Gastrocnemius medialis (tissue), 4 donors: ENCODE measurements at regions not wholly inside any gene's neighbourhood (a gene's known extent, or its start where the extent isn't known, plus 50 kb on each side); places are given as distances from the start of the nearest gene placed in this dataset.

ENCODE experiments used
- ATAC-seq, 2 donors: fragments of 150-250 bp; one replicate each; pipeline ENCODE4 v1.9.1; 2016
- DNase-seq, 2 donors: peaks; one replicate each; pipeline ENCODE4 v3.0.0-alpha.2; 2019
- H3K27ac ChIP-seq, 4 donors: fragments of 200-600 bp; sonication (generic); 1 replicate in 1 of 4; 2 replicates in 3 of 4; pipeline ENCODE4 v1.5.1; 2016 to 2018; ENCODE audit warnings: mild to moderate bottlenecking in 2 of 4, moderate library complexity in 1 of 4
- H3K27me3 ChIP-seq, 3 donors: fragments of 200-600 bp; sonication (generic) in 2 of 3; 1 replicate in 1 of 3; 2 replicates in 2 of 3; pipeline versions ENCODE4 v1.5.1 to v1.6.0; 2016 to 2019; ENCODE audit warnings: mild to moderate bottlenecking in 1 of 3, moderate library complexity in 1 of 3
- H3K36me3 ChIP-seq, 2 donors: fragments of 200-600 bp; sonication (generic) in 1 of 2; one replicate each; pipeline ENCODE4 v1.5.1; 2017 to 2018
- H3K4me1 ChIP-seq, 2 donors: fragments of 200-600 bp; sonication (generic) in 1 of 2; one replicate each; pipeline ENCODE4 v1.5.1; 2016 to 2017; ENCODE audit warnings: mild to moderate bottlenecking in 2 of 2
- H3K4me3 ChIP-seq, 4 donors: fragments of 200-600 bp; sonication (generic) in 3 of 4; 1 replicate in 1 of 4; 2 replicates in 3 of 4; pipeline ENCODE4 v1.5.1; 2016 to 2019; ENCODE audit warnings: mild to moderate bottlenecking in 2 of 4
- H3K9me3 ChIP-seq, 3 donors: fragments of 200-600 bp; sonication (generic) in 2 of 3; 1 replicate in 1 of 3; 2 replicates in 2 of 3; pipeline ENCODE4 v1.5.1; 2016 to 2019
- POLR2A ChIP-seq, 2 donors: fragments of 450-650 bp; IDR thresholded peaks; one replicate each; pipeline ENCODE4 v1.6.1; 2017; ENCODE audit warnings: antibody characterized with exemption in 2 of 2, mild to moderate bottlenecking in 2 of 2, moderate library complexity in 2 of 2
- in situ Hi-C, 4 donors: fragments of 200-750 bp; cut with MboI; loops; one replicate each; pipeline versions ENCODE4 v1.15.0 to v1.8.0; 2017; ENCODE audit warnings: low sequenced_read_pairs in 4 of 4
- intact Hi-C: fragments of 100-400 bp; cut with DNase I; formaldehyde crosslinking; loops from one replicate; pipeline ENCODE4 v1.15.1; 2023; ENCODE audit warnings: low total_unique reads
- TF ChIP-seq, protein P1 (sequence below), 5 experiments: fragments of 450-650 bp in 3 of 5; fragments of 200-600 bp in 2 of 5; sonication (generic) in 2 of 5; IDR thresholded peaks in 4 of 5; conservative IDR thresholded peaks in 1 of 5; 1 replicate in 4 of 5; 2 replicates in 1 of 5; pipeline ENCODE4 v1.5.1; 2016 to 2019; ENCODE audit warnings: antibody characterized with exemption in 5 of 5, mild to moderate bottlenecking in 3 of 5, moderate library complexity in 3 of 5

DNA sequence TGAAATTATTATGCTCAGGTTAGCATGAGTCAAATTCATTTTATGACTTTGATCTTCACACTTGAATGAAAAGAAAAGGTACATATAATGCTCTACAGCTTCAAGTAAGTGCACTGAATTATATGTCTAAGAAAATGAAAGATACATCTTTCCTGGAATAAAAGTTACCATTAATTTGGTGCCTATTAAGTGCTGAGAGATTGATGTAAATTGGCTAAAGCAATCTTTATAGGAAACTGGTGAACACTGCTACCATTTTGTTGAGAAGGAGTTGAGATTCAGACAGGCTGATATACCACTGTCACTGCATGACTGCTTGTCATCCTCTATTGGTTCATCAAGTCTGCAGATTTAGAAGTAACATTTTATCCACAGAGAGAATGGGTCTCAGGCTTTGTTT is 416.8 kb upstream of the SPRY2 start:
- intact Hi-C loops (no loop called here), in situ Hi-C loops (no loop called here)
- Histone ChIP-seq H3K4me3 (no peak overlapping the region), H3K9me3 (no peaks in the 10 kb centered on the region), H3K27ac (no peak overlapping the region), H3K27me3 (no peaks in the 10 kb centered on the region), H3K36me3 (no peaks in the 10 kb centered on the region), H3K4me1 (no peaks in the 10 kb centered on the region)
- DNase-seq (no peak), ATAC-seq (no peak)
- TF ChIP-seq, protein P1, sequence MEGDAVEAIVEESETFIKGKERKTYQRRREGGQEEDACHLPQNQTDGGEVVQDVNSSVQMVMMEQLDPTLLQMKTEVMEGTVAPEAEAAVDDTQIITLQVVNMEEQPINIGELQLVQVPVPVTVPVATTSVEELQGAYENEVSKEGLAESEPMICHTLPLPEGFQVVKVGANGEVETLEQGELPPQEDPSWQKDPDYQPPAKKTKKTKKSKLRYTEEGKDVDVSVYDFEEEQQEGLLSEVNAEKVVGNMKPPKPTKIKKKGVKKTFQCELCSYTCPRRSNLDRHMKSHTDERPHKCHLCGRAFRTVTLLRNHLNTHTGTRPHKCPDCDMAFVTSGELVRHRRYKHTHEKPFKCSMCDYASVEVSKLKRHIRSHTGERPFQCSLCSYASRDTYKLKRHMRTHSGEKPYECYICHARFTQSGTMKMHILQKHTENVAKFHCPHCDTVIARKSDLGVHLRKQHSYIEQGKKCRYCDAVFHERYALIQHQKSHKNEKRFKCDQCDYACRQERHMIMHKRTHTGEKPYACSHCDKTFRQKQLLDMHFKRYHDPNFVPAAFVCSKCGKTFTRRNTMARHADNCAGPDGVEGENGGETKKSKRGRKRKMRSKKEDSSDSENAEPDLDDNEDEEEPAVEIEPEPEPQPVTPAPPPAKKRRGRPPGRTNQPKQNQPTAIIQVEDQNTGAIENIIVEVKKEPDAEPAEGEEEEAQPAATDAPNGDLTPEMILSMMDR (IDR thresholded peaks at IDR 0.05 in 4 of 5, conservative IDR thresholded peaks at IDR 0.05 in 1 of 5): no peak
- no peak for TF ChIP-seq POLR2A (IDR thresholded peaks at IDR 0.05)

DNA sequence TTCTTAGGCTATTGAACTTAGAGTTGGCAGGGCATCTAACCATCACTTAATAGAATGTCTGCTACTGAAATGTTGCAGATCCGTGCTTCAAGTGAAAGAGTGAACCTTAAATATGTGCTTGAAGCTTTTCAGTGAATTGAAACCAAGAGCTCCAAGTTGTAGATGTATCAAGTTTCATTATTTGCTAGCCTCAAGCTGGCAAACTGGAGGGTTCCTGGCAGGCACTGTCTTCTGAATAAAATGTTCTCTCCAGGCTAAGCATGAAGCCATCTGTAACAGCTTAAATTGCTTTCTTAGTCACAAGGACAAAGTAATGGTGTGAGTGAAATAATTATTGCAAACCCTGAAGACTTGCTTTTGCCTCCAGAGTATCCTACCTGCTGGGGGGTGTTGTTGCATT is 415.0 kb upstream of the SPRY2 start:
- Histone ChIP-seq H3K27me3 (no peaks in the 10 kb centered on the region), H3K4me3 (no peak overlapping the region), H3K4me1 (no peaks in the 10 kb centered on the region), H3K9me3 (no peaks in the 10 kb centered on the region), H3K27ac (no peak overlapping the region), H3K36me3 (no peaks in the 10 kb centered on the region)
- no peak for DNase-seq
- in situ Hi-C loops (no loop called here), intact Hi-C loops (no loop called here)
- TF ChIP-seq POLR2A (IDR thresholded peaks at IDR 0.05): no peak
- TF ChIP-seq, protein P1 (IDR thresholded peaks at IDR 0.05 in 4 of 5, conservative IDR thresholded peaks at IDR 0.05 in 1 of 5): no peak
- ATAC-seq: no peak

DNA sequence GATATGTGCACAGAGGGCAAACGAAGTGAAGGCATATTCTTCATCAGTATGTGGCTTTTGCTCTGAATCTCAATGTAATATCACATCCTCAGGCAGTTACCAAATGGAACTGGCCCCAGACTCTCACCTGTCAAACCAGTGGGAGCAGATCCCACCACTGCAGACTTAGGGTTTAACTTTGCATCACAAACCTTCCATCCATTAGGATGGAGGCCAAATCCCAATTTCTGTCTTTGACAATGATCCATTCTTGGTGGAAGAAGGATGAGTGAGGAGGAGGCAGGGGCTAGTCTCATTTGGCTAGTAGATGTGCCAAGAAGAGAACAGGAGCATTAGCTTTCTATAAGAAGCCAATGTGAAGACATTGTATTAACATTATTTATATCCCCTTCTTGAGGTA is 413.5 kb upstream of the SPRY2 start:
- TF ChIP-seq, protein P1 (IDR thresholded peaks at IDR 0.05 in 4 of 5, conservative IDR thresholded peaks at IDR 0.05 in 1 of 5): no peak
- no peak for TF ChIP-seq POLR2A (IDR thresholded peaks at IDR 0.05)
- Histone ChIP-seq H3K9me3 (no peaks in the 10 kb centered on the region), H3K4me1 (no peaks in the 10 kb centered on the region), H3K4me3 (no peak overlapping the region), H3K27me3 (no peaks in the 10 kb centered on the region), H3K36me3 (no peaks in the 10 kb centered on the region), H3K27ac (no peak overlapping the region)
- no peak for DNase-seq
- no peak for ATAC-seq
- intact Hi-C loops: no loop called here
- in situ Hi-C loops: no loop called here

DNA sequence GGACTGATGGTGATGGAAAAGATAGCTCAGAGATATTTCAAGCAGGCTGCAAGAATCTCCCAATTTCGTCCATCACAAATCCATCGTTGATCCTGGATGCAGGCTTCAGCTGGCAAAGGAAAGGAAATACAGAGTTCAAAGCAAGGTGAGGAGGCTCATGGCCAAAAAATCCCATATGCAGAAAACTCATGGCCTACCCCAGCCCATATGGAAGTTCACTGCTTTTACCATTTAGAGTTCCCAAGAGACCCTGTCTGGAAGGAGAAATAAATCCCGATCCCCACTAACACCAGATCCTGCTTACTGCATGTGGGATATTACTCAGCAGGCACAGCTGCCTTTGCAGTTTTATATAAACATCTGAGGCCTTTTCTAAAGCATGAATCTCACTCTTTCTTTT is 412.9 kb upstream of the SPRY2 start:
- no peak for ATAC-seq
- in situ Hi-C loops (no loop called here), intact Hi-C loops (no loop called here)
- no peaks in the 10 kb centered on the region for H3K36me3 ChIP-seq
- H3K9me3 ChIP-seq: no peaks in the 10 kb centered on the region
- H3K27me3 ChIP-seq: no peaks in the 10 kb centered on the region
- no peak for DNase-seq
- no peaks in the 10 kb centered on the region for H3K4me1 ChIP-seq
- no peak overlapping the region for H3K4me3 ChIP-seq
- H3K27ac ChIP-seq: no peak overlapping the region
- TF ChIP-seq, protein P1 (IDR thresholded peaks at IDR 0.05 in 4 of 5, conservative IDR thresholded peaks at IDR 0.05 in 1 of 5): no peak
- TF ChIP-seq POLR2A (IDR thresholded peaks at IDR 0.05): no peak

DNA sequence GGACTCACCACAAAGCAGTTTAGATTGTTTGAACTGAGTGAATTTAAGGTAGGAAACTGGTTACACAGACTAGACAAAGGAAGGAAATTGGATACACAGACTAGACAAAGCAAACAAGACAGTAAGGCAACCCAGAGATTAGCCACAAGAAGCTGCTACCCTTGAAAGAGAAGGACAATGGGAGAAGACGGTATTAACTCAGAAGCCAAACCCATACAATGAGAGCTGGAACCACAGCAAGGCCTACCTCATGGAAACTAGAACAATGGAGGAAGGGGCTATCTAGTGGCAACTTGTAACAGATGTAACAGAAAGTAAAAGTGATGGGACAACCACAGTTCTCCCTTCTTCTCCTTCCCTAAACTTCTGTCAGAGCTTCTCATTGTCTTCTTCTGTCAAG is 410.9 kb upstream of the SPRY2 start:
- in situ Hi-C loops: no loop called here
- intact Hi-C loops: no loop called here
- no peaks in the 10 kb centered on the region for H3K27me3 ChIP-seq

More for the DNA sequence above, 410.9 kb upstream of the SPRY2 start:
- Histone ChIP-seq H3K4me1 (no peaks in the 10 kb centered on the region), H3K4me3 (no peak overlapping the region), H3K36me3 (no peaks in the 10 kb centered on the region), H3K27ac (no peak overlapping the region), H3K9me3 (no peaks in the 10 kb centered on the region)
- DNase-seq: no peak
- TF ChIP-seq, protein P1 (IDR thresholded peaks at IDR 0.05 in 4 of 5, conservative IDR thresholded peaks at IDR 0.05 in 1 of 5): no peak
- no peak for TF ChIP-seq POLR2A (IDR thresholded peaks at IDR 0.05)
- no peak for ATAC-seq
